HUES6 (cell line): ENCODE measurements at regions not wholly inside any gene's neighbourhood (a gene's known extent, or its start where the extent isn't known, plus 50 kb on each side); places are given as distances from the start of the nearest gene placed in this dataset.
"Not testable (repeated sequence)": the region's sequence is repeated elsewhere in the genome, so short reads cannot be mapped to it uniquely, and the experiment has no call there.

Experiments
- H3K27ac ChIP-seq: 2 replicates; pipeline ENCODE4 v1.7.0; 2013; ENCODE audit warnings: low read depth, mild to moderate bottlenecking, low read length, inconsistent platforms
- H3K27me3 ChIP-seq: 2 replicates; pipeline ENCODE4 v1.6.1; 2013; ENCODE audit warnings: low read length; ENCODE audit not compliant: control insufficient read depth, insufficient read depth
- H3K36me3 ChIP-seq: 2 replicates; pipeline ENCODE4 v1.6.1; 2013; ENCODE audit warnings: low read length; ENCODE audit not compliant: control insufficient read depth, insufficient read depth
- H3K4me1 ChIP-seq: 2 replicates; pipeline ENCODE4 v1.6.1; 2013; ENCODE audit warnings: low read length; ENCODE audit not compliant: control insufficient read depth, insufficient read depth
- H3K4me3 ChIP-seq: 2 replicates; pipeline ENCODE4 v1.5.1; 2013; ENCODE audit warnings: low read depth, low read length
- H3K9ac ChIP-seq: one replicate; pipeline ENCODE4 v1.6.1; 2013; ENCODE audit warnings: mild to moderate bottlenecking, low read length
- H3K9me3 ChIP-seq: 2 replicates; pipeline ENCODE4 v1.6.1; 2013; ENCODE audit warnings: low read depth, low read length; ENCODE audit not compliant: control insufficient read depth, insufficient read depth

GRCh38 chr22:22822106-22822505, 65.5 kb upstream of the IGLL5 start:
- Histone ChIP-seq H3K36me3 (no peaks in the 10 kb centered on the region), H3K27me3 (peaks cover 83% of the 10 kb centered on the region), H3K27ac (no peak overlapping the region), H3K4me3 (no peak overlapping the region), H3K4me1 (no peaks in the 10 kb centered on the region), H3K9me3 (no peaks in the 10 kb centered on the region), H3K9ac (no peak overlapping the region)

- H3K9ac ChIP-seq, H3K36me3 ChIP-seq, H3K9me3 ChIP-seq, H3K4me3 ChIP-seq, H3K4me1 ChIP-seq, H3K27ac ChIP-seq: not testable (repeated sequence)
- peaks cover 83% of the 10 kb centered on the region for H3K27me3 ChIP-seq
These were observed 65.1 kb upstream of the IGLL5 start for GRCh38 chr22:22822553-22822952.

GRCh38 chr22:22823131-22823810, 64.3 kb upstream of the IGLL5 start:
- H3K27me3 ChIP-seq = peaks cover 82% of the 10 kb centered on the region
- H3K9ac ChIP-seq = no peak overlapping the region
- no peak overlapping the region for H3K4me3 ChIP-seq
- H3K9me3 ChIP-seq = no peaks in the 10 kb centered on the region
- no peak overlapping the region for H3K27ac ChIP-seq
- H3K4me1 ChIP-seq = no peaks in the 10 kb centered on the region
- no peaks in the 10 kb centered on the region for H3K36me3 ChIP-seq

DNA sequence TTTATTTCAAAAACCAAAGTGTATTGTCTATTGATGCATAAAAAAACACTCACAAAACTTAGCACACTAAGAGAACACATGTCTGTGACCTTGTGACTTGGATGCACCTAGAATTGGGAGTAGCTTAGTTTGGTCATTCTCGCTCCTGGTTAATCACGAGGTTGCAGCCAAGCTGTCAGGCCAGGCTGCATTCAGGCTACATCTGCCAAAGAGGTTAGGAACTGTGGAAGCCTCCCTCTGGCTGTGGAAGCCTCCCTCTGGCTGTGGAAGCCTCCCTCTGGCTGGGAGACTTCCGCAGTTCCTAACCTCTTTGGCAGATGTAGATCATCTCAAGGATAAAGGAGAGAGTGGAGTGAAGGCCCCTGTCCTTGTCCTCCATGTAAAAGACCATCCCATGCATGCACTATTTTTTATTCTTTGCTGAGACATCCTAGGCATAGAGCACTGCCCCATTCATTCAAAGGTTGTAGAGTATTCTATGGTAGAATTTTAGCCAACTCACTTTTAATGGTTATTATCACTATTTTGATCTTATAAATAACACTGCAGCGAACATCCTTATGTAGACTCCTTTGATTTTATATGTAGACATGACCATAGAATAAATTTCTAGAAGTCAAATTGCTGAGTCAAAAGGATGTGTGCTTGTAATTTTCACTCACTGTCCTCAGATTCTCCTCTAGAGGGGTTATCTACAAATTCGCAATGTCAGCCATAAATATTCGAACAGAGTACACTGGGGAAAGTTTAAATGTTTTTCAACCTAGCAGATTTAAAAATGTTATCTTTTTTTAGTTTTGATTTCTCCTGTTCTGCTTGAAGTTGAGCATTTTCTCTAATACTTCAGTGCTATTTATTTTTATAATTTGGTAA, 63.0 kb upstream of the IGLL5 start:
- Histone ChIP-seq H3K4me3 (no peak overlapping the region), H3K9ac (no peak overlapping the region), H3K4me1 (no peaks in the 10 kb centered on the region), H3K9me3 (no peaks in the 10 kb centered on the region), H3K27ac (no peak overlapping the region), H3K36me3 (no peaks in the 10 kb centered on the region), H3K27me3 (peaks cover 73% of the 10 kb centered on the region)

DNA sequence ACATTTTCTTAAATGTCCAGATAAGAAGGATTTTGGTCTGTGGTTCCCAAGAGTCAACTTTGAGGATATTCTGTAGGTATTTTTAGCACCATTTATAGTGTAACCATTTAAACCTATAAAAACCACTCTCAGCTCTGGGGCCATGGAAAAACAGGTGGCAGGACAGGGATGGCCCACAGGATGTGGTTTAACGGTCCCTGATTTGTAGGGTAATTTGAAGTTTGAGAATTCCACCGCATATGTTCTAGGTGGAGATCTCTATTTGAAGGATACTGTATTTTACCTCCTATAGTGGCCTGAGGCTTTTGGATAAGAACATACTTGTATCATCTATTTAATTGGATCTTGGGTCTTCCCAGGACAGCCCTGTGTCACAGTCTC, 62.4 kb upstream of the IGLL5 start:
- Histone ChIP-seq H3K27ac (no peak overlapping the region), H3K4me1 (no peaks in the 10 kb centered on the region), H3K4me3 (no peak overlapping the region), H3K9ac (no peak overlapping the region), H3K9me3 (no peaks in the 10 kb centered on the region), H3K27me3 (peaks cover 73% of the 10 kb centered on the region), H3K36me3 (no peaks in the 10 kb centered on the region)

DNA sequence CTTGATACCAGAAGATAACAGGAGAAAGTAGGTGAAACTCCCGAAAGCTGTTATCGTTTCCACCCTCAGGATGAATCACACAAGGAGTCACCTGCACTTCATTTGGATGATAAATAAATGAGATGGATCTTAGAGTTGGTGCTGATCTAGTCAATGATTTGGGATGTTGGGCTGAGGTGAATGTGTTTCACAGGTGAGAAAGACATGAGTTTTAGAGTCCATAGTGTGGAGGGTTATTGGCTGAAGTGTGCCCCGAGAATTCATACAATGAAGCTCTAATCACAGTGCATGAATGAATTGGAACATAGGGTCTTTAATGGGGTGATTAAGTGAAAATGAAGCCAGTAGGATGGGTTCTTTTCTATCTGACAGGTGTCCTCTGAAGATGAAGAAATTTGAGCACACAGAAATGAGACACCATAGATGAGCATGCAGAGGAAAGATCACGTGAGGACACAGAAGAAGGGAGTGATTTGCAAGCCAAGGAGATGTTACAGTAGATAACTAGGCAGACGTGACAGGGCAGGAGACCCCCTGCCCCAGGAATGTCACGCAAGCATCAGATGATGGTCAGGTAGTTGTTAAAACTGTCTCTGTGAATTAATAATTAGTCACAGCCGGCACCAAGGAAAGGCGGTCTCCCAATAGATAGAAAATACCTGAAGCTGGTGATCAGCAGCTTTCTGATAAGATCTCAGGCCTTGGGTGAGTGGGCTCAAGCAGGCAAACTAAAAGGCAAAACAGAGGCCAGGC, 60.3 kb upstream of the IGLL5 start:
- no peaks in the 10 kb centered on the region for H3K4me1 ChIP-seq
- no peak overlapping the region for H3K4me3 ChIP-seq
- peaks cover 62% of the 10 kb centered on the region for H3K27me3 ChIP-seq
- H3K27ac ChIP-seq = no peak overlapping the region
- no peaks in the 10 kb centered on the region for H3K9me3 ChIP-seq
- no peaks in the 10 kb centered on the region for H3K36me3 ChIP-seq
- H3K9ac ChIP-seq = no peak overlapping the region

DNA sequence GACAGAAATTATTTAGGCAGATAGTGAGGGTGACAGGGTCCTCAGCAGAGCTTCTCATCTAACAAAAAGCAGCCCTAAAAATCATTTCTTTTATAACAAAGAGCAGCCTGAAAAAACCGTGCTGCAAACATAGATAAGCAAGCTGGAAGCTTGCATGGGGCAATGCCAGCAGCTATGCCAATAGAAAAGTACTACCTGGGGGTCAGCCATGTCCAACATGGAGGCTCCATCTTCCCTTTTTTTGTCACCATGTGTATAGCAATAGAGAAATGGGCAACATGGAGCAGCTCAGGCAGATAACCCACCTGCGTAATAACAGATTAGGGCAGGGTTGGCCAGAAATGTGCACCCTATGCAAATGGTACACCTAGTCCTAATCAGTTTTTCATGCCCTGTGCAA, 57.4 kb upstream of the IGLL5 start:
- Histone ChIP-seq H3K27ac (no peak overlapping the region), H3K27me3 (peaks cover 61% of the 10 kb centered on the region)

DNA sequence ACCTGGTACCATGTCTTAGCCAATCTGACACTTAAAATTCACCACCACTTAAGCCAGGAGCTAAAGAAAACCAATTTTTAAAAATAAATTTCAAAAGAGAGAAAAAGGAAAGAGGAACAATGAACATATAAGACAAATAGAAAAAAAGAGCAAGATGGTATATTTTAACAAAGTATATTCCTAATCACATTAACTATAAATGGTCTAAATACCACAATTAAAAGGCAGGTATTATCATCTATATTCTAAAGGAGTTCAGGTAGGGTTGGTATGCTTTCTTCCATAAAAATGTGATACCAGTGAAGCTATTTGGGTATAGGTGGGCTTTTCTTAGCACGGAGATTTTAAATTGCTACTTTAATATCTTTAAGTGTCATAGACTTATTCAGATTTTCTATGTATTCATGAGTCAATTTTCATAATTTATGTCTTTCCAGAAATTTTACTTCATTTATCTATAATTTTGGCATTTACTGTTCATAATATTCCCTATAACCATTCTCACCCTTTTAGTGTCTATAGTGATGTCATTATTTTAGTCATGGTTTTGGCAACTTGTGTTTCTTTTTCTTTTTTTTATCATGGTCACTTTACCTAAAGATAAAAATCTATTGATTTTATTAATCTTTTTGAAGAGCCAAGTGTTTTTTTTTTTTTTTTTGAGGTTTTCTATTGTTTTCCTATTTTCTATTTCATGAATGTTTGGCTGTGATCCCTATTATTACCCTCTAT, 56.5 kb upstream of the IGLL5 start:
- Histone ChIP-seq H3K4me3 (no peak overlapping the region), H3K27ac (no peak overlapping the region), H3K4me1 (no peaks in the 10 kb centered on the region), H3K27me3 (peaks cover 70% of the 10 kb centered on the region), H3K36me3 (no peaks in the 10 kb centered on the region), H3K9ac (no peak overlapping the region), H3K9me3 (no peaks in the 10 kb centered on the region)

More for the DNA sequence above, 57.4 kb upstream of the IGLL5 start:
- H3K9me3 ChIP-seq = no peaks in the 10 kb centered on the region
- H3K4me1 ChIP-seq = no peaks in the 10 kb centered on the region
- H3K9ac ChIP-seq = no peak overlapping the region
- H3K36me3 ChIP-seq = no peaks in the 10 kb centered on the region
- no peak overlapping the region for H3K4me3 ChIP-seq

GRCh38 chr22:22833059-22833458, 54.6 kb upstream of the IGLL5 start:
- Histone ChIP-seq H3K9me3 (no peaks in the 10 kb centered on the region), H3K4me3 (no peak overlapping the region), H3K27ac (no peak overlapping the region), H3K9ac (no peak overlapping the region), H3K36me3 (no peaks in the 10 kb centered on the region), H3K27me3 (peaks cover 65% of the 10 kb centered on the region), H3K4me1 (no peaks in the 10 kb centered on the region)

DNA sequence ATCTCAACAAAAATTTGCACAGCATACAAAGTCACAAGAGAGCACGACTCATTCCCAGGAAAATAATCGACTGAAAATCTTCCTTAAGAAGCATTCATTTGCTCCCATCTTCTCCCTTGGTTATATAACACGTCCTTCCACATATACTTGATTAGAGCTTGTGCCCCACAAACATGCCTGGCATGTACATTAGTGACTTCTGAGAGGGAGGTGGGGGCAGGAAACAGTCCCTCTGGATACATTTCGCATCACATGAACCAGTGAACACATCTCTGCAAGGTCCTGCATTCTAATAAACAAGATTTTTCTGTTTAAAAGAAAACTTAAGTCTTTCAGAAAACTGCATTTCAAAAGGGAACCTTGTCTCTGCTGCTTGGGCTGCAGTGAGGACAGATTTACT, 54.1 kb upstream of the IGLL5 start:
- H3K9me3 ChIP-seq = no peaks in the 10 kb centered on the region
- no peak overlapping the region for H3K4me3 ChIP-seq
- H3K4me1 ChIP-seq = no peaks in the 10 kb centered on the region
- H3K9ac ChIP-seq = no peak overlapping the region
- H3K27ac ChIP-seq = no peak overlapping the region
- peaks cover 68% of the 10 kb centered on the region for H3K27me3 ChIP-seq
- H3K36me3 ChIP-seq = no peaks in the 10 kb centered on the region
